ENCODE measurements at regions not wholly inside any gene's neighbourhood (a gene's known extent, or its start where the extent isn't known, plus 50 kb on each side); places are given as distances from the start of the nearest gene placed in this dataset.

DNA sequence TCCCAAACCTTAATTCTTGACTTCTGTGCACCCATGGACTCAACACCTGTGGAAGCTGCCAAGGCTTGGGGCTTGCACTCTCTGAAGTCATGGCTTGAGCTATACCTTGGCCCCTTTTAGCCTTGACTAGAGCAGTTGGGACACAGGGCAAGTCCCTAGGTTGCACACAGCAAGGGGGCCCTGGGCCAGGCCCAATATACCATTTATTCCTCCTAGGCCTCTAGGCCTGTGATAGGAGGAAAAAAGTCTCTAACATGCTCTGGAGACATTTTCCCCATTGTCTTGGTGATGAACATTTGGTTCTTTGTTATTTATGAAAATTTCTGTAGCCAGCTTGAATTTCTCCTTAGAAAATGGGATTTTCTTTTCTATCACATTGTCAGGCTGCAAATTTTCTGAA lies 186.1 kb downstream of the SEMA6D start:
- Mint-ChIP-seq H3K4me1 (peaks cover under 1% of the 10 kb centered on the region; the same call in 1 of the 2 replicates), H3K9me3 (peaks cover 36% of the 10 kb centered on the region), H3K27ac (no peak overlapping the region), H3K36me3 (peaks cover 33% of the 10 kb centered on the region), H3K27me3 (ENCODE audit: low read depth) (no peaks in the 10 kb centered on the region; the same call in 1 of the 2 replicates), H3K4me3 (no peak overlapping the region)
- ATAC-seq (no peak), DNase-seq (ENCODE audit: low spot score) (no peak)
- POLR2A ChIA-PET: no interaction called here
- CTCF ChIA-PET: no interaction called here
- TF ChIP-seq, protein P1, sequence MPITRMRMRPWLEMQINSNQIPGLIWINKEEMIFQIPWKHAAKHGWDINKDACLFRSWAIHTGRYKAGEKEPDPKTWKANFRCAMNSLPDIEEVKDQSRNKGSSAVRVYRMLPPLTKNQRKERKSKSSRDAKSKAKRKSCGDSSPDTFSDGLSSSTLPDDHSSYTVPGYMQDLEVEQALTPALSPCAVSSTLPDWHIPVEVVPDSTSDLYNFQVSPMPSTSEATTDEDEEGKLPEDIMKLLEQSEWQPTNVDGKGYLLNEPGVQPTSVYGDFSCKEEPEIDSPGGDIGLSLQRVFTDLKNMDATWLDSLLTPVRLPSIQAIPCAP (CRISPR knock-in tag; IDR thresholded peaks at IDR 0.05): no peak
- TF ChIP-seq ZNF416 (CRISPR knock-in tag; IDR thresholded peaks at IDR 0.05) (no peak), ZNF317 (CRISPR knock-in tag; IDR thresholded peaks at IDR 0.05; ENCODE audit: borderline replicate concordance, low read depth) (no peak), ZNF138 (CRISPR knock-in tag; conservative IDR thresholded peaks at IDR 0.05) (no peak)

DNA sequence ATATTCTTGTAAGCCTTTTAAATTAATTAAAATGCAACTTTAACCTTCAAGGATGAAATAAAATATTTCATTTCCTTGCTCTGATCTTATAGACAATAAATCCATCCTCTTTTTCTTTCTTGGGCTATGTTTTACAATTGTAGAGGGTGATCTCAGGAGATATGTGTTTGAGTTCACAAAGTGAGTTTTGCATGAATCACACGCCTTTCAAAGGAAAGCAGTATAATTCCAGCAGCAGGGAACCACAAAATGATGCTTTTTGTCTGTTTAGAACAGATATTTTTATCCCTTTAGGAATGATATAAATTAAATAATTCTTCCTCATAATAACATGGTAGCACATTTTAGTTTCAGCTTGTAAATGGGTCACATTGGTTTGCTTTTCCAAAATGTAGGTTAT lies 191.2 kb downstream of the SEMA6D start:
- CTCF ChIA-PET: interaction anchor here (1.3 kb wide), 1 partner anchor 80 kb away, joined by 3 read pairs; no protein-coding TSS in a partner anchor
- no peaks in the 10 kb centered on the region for H3K4me1 Mint-ChIP-seq
- DNase-seq (ENCODE audit: low spot score) (no peak), ATAC-seq (no peak)
- H3K9me3 Mint-ChIP-seq: peaks cover 13% of the 10 kb centered on the region
- POLR2A ChIA-PET: no interaction called here
- H3K27me3 Mint-ChIP-seq (ENCODE audit: low read depth): no peaks in the 10 kb centered on the region; the same call in 1 of the 2 replicates
- H3K4me3 Mint-ChIP-seq: no peak overlapping the region
- no peak overlapping the region for H3K27ac Mint-ChIP-seq
- peaks cover 13% of the 10 kb centered on the region for H3K36me3 Mint-ChIP-seq
- TF ChIP-seq, protein P2, sequence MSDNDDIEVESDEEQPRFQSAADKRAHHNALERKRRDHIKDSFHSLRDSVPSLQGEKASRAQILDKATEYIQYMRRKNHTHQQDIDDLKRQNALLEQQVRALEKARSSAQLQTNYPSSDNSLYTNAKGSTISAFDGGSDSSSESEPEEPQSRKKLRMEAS (CRISPR knock-in tag; IDR thresholded peaks at IDR 0.05): no peak
- TF ChIP-seq TP53 (CRISPR knock-in tag; IDR thresholded peaks at IDR 0.05) (no peak), JUN (CRISPR knock-in tag; IDR thresholded peaks at IDR 0.05) (no peak), RORB (CRISPR knock-in tag; IDR thresholded peaks at IDR 0.05) (no peak), SMAD4 (CRISPR knock-in tag; IDR thresholded peaks at IDR 0.05) (no peak), FOXJ3 (CRISPR knock-in tag; IDR thresholded peaks at IDR 0.05; ENCODE audit: borderline replicate concordance) (no peak), NFATC4 (CRISPR knock-in tag; IDR thresholded peaks at IDR 0.05) (no peak), ZNF232 (CRISPR knock-in tag; IDR thresholded peaks at IDR 0.05) (no peak), TEAD4 (CRISPR knock-in tag; IDR thresholded peaks at IDR 0.05) (no peak), ZNF263 (CRISPR knock-in tag; IDR thresholded peaks at IDR 0.05; ENCODE audit: low read depth) (no peak)
- TF ChIP-seq, protein P3, sequence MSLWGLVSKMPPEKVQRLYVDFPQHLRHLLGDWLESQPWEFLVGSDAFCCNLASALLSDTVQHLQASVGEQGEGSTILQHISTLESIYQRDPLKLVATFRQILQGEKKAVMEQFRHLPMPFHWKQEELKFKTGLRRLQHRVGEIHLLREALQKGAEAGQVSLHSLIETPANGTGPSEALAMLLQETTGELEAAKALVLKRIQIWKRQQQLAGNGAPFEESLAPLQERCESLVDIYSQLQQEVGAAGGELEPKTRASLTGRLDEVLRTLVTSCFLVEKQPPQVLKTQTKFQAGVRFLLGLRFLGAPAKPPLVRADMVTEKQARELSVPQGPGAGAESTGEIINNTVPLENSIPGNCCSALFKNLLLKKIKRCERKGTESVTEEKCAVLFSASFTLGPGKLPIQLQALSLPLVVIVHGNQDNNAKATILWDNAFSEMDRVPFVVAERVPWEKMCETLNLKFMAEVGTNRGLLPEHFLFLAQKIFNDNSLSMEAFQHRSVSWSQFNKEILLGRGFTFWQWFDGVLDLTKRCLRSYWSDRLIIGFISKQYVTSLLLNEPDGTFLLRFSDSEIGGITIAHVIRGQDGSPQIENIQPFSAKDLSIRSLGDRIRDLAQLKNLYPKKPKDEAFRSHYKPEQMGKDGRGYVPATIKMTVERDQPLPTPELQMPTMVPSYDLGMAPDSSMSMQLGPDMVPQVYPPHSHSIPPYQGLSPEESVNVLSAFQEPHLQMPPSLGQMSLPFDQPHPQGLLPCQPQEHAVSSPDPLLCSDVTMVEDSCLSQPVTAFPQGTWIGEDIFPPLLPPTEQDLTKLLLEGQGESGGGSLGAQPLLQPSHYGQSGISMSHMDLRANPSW (CRISPR knock-in tag; conservative IDR thresholded peaks at IDR 0.05; ENCODE audit: low read depth): no peak
- TF ChIP-seq, protein P4, sequence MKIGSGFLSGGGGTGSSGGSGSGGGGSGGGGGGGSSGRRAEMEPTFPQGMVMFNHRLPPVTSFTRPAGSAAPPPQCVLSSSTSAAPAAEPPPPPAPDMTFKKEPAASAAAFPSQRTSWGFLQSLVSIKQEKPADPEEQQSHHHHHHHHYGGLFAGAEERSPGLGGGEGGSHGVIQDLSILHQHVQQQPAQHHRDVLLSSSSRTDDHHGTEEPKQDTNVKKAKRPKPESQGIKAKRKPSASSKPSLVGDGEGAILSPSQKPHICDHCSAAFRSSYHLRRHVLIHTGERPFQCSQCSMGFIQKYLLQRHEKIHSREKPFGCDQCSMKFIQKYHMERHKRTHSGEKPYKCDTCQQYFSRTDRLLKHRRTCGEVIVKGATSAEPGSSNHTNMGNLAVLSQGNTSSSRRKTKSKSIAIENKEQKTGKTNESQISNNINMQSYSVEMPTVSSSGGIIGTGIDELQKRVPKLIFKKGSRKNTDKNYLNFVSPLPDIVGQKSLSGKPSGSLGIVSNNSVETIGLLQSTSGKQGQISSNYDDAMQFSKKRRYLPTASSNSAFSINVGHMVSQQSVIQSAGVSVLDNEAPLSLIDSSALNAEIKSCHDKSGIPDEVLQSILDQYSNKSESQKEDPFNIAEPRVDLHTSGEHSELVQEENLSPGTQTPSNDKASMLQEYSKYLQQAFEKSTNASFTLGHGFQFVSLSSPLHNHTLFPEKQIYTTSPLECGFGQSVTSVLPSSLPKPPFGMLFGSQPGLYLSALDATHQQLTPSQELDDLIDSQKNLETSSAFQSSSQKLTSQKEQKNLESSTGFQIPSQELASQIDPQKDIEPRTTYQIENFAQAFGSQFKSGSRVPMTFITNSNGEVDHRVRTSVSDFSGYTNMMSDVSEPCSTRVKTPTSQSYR (CRISPR knock-in tag; IDR thresholded peaks at IDR 0.05): no peak
- TF ChIP-seq, protein P5, sequence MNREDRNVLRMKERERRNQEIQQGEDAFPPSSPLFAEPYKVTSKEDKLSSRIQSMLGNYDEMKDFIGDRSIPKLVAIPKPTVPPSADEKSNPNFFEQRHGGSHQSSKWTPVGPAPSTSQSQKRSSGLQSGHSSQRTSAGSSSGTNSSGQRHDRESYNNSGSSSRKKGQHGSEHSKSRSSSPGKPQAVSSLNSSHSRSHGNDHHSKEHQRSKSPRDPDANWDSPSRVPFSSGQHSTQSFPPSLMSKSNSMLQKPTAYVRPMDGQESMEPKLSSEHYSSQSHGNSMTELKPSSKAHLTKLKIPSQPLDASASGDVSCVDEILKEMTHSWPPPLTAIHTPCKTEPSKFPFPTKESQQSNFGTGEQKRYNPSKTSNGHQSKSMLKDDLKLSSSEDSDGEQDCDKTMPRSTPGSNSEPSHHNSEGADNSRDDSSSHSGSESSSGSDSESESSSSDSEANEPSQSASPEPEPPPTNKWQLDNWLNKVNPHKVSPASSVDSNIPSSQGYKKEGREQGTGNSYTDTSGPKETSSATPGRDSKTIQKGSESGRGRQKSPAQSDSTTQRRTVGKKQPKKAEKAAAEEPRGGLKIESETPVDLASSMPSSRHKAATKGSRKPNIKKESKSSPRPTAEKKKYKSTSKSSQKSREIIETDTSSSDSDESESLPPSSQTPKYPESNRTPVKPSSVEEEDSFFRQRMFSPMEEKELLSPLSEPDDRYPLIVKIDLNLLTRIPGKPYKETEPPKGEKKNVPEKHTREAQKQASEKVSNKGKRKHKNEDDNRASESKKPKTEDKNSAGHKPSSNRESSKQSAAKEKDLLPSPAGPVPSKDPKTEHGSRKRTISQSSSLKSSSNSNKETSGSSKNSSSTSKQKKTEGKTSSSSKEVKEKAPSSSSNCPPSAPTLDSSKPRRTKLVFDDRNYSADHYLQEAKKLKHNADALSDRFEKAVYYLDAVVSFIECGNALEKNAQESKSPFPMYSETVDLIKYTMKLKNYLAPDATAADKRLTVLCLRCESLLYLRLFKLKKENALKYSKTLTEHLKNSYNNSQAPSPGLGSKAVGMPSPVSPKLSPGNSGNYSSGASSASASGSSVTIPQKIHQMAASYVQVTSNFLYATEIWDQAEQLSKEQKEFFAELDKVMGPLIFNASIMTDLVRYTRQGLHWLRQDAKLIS (CRISPR knock-in tag; IDR thresholded peaks at IDR 0.05; ENCODE audit: borderline replicate concordance): no peak
- TF ChIP-seq, protein P6, sequence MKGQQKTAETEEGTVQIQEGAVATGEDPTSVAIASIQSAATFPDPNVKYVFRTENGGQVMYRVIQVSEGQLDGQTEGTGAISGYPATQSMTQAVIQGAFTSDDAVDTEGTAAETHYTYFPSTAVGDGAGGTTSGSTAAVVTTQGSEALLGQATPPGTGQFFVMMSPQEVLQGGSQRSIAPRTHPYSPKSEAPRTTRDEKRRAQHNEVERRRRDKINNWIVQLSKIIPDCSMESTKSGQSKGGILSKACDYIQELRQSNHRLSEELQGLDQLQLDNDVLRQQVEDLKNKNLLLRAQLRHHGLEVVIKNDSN (CRISPR knock-in tag; IDR thresholded peaks at IDR 0.05): no peak
- TF ChIP-seq, protein P7, sequence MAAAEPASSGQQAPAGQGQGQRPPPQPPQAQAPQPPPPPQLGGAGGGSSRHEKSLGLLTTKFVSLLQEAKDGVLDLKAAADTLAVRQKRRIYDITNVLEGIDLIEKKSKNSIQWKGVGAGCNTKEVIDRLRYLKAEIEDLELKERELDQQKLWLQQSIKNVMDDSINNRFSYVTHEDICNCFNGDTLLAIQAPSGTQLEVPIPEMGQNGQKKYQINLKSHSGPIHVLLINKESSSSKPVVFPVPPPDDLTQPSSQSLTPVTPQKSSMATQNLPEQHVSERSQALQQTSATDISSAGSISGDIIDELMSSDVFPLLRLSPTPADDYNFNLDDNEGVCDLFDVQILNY (CRISPR knock-in tag; IDR thresholded peaks at IDR 0.05): no peak
- TF ChIP-seq, protein P8, sequence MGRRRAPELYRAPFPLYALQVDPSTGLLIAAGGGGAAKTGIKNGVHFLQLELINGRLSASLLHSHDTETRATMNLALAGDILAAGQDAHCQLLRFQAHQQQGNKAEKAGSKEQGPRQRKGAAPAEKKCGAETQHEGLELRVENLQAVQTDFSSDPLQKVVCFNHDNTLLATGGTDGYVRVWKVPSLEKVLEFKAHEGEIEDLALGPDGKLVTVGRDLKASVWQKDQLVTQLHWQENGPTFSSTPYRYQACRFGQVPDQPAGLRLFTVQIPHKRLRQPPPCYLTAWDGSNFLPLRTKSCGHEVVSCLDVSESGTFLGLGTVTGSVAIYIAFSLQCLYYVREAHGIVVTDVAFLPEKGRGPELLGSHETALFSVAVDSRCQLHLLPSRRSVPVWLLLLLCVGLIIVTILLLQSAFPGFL (CRISPR knock-in tag; IDR thresholded peaks at IDR 0.05; ENCODE audit: borderline replicate concordance): no peak
- TF ChIP-seq, protein P9, sequence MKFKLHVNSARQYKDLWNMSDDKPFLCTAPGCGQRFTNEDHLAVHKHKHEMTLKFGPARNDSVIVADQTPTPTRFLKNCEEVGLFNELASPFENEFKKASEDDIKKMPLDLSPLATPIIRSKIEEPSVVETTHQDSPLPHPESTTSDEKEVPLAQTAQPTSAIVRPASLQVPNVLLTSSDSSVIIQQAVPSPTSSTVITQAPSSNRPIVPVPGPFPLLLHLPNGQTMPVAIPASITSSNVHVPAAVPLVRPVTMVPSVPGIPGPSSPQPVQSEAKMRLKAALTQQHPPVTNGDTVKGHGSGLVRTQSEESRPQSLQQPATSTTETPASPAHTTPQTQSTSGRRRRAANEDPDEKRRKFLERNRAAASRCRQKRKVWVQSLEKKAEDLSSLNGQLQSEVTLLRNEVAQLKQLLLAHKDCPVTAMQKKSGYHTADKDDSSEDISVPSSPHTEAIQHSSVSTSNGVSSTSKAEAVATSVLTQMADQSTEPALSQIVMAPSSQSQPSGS (CRISPR knock-in tag; IDR thresholded peaks at IDR 0.05; ENCODE audit: borderline replicate concordance, low read depth): no peak
